HG03442 (cell line): ENCODE measurements at regions not wholly inside any gene's neighbourhood (a gene's known extent, or its start where the extent isn't known, plus 50 kb on each side); places are given as distances from the start of the nearest gene placed in this dataset.

ENCODE experiments used
- ATAC-seq: cut with Tn5 transposase; IDR thresholded peaks from one replicate; pipeline ENCODE4 v1.9.1; 2021; ENCODE audit warnings: mild to moderate bottlenecking, moderate library complexity; ENCODE audit not compliant: unreplicated experiment

DNA sequence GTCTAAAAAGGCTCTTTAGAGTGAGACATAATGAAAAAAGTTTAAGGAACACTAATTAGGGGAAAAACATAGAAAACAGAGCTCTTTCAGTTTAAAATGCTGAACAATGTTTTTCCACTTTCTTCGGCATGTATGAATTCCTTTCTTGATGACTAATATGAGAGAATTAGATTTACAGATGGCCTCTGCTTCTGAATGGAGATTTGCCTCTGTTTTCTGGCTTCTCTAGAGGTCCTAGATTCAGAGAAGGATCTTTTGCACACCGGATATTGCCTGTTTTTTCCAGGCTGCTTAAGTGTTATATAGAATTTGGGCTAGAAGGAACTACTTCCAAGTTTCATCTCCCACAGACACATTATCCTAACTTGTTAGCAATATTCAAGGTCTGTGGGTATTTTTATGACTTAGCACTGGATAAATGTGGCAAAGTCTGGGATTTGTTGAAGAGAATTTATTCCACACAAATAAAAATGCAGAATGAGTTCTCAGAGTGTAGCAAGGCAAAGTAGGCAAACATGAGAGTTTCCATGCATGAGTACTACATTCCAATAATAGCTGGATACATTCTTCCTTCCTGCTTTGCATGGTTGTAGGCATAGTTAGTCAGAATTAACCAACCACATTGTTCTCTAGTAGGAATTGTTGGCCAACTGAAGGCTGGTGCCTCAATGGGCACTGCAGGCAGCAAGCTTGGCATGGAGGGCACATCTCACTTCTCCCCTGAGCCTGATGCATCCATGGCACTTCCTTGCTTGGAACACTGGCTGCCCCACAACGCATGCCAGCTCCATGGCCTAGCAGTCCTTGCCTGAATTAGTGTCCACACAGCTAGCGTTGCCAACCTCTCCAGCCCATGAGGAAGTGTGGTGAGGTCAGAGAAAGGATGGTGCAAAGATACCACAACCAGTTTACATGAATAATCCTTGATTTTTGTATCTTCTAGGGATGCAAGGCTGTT is 224.2 kb downstream of the CLIC5 start:
- ATAC-seq: no peak

GRCh38 chr6:45789238-45789637 is 226.4 kb downstream of the CLIC5 start:
- ATAC-seq: no peak

- no peak for ATAC-seq
Measured at GRCh38 chr6:45787384-45787783, 228.3 kb downstream of the CLIC5 start.

GRCh38 chr6:45786355-45786781 is 229.3 kb downstream of the CLIC5 start:
- no peak for ATAC-seq

DNA sequence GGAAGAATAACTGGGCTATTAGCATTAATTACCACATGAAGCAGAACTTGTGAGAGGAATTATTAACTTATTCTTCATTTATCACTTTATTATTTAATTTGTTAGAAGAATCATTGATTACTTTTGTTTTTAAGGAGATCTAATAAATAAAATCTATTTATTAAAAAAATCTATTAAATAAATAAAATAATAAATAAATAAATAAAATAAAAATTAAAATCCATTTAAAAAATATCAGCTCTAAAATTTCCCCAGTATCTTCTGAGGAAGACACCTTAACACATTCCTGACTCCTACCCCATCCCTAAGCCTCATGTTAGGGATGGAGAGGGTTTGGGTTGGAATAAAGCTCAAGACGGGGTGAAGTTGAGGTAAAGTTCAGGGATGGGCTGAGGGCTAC is 231.4 kb downstream of the CLIC5 start:
- ATAC-seq: no peak

GRCh38 chr6:45783716-45784115 is 231.9 kb downstream of the CLIC5 start:
- no peak for ATAC-seq

DNA sequence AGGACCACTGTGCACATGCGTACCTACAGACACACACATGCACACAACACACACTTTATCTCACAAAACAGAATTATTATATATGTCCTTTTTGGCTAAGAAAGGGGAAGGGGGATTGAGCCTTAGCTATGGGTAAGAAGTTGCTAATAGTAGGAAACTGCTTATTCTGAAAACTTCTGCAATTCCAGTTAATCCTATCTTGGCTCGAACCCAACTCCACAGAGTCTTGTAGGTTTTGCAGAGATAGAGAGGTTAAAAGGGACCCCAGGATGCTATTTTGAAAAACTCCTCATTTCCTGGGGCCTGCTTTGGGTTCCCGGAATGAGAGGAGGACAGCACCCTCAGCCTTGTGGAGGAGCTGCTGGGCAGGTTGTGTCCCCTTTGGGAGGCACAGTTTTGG is 233.8 kb downstream of the CLIC5 start:
- ATAC-seq: no peak

- no peak for ATAC-seq
Measured at GRCh38 chr6:45780523-45780922, 235.1 kb downstream of the CLIC5 start.

DNA sequence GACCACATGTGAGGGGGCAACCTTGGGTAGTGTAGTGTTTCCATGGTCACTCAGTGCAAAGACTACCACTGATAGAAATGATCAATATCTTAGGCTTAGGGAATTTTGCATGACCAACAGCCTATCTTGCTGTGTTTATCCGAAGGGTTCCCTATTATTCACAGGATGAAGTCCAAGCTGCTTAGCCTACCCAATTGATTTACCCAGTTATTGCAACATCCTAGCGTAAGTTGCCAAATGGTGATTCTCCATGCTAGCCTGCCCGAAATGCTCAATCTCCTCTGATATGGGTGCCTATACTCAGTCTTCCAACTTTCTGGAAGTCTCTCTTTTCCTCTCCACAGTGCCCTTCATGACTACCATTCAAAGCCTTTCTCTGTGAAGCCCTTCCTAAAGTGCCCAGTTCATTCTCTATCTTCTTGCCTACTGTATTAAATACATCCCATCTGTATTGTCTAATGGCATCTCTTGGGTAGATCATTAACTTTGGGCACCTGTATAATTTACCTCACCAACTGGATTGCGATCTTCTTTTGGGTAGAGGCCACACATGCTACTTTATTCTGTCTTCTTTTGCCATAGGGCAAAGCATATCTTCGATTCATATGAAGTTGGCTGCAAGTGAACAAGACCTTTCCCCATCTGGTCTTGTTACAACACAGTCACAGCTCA is 240.5 kb downstream of the CLIC5 start:
- no peak for ATAC-seq

- no peak for ATAC-seq
Measured at GRCh38 chr6:45773906-45774305, 241.8 kb downstream of the CLIC5 start.

- no peak for ATAC-seq
Measured at GRCh38 chr6:45772886-45773495, 242.7 kb downstream of the CLIC5 start.

DNA sequence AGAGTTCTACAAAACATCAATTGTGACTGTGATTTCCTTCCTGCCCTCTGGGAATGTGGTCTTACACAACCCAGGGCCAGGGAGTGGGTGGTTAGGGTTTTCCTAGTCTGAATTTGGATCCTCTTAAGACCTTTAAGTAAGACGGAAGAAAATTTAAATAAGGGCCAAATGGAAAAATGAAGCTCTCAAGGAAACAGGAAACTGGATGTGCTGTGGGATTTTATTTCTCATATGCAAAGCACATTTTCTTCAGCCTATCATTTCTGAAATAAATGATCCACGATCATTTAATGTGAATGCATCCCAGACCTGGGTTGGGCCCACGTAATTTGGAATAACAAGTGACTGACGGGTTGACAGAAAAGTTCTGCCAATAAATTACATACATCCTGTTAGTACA is 243.6 kb downstream of the CLIC5 start:
- ATAC-seq: no peak

DNA sequence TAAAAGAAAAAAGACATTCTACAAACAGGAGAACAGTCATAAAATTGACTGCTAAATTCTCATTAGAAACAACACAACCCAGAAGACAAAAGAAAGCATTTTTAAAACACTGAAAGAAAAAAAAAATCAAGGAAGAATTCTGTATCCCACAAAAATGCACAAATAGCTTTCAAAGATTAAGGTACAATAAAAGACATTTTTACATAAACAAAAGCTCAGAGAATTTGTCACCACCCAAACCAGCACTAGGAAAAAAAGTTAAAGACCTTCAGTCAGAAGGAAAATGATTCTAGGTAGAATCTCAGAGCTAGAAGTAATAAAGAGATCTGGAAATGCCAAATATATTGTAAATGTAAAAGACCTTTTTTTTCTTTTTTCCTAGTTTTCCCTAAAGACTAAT is 252.4 kb downstream of the CLIC5 start:
- no peak for ATAC-seq

- no peak for ATAC-seq
Measured at GRCh38 chr6:45759472-45759810, 256.2 kb downstream of the CLIC5 start.

- ATAC-seq: no peak
Measured at GRCh38 chr6:45758787-45759471, 256.7 kb downstream of the CLIC5 start.

DNA sequence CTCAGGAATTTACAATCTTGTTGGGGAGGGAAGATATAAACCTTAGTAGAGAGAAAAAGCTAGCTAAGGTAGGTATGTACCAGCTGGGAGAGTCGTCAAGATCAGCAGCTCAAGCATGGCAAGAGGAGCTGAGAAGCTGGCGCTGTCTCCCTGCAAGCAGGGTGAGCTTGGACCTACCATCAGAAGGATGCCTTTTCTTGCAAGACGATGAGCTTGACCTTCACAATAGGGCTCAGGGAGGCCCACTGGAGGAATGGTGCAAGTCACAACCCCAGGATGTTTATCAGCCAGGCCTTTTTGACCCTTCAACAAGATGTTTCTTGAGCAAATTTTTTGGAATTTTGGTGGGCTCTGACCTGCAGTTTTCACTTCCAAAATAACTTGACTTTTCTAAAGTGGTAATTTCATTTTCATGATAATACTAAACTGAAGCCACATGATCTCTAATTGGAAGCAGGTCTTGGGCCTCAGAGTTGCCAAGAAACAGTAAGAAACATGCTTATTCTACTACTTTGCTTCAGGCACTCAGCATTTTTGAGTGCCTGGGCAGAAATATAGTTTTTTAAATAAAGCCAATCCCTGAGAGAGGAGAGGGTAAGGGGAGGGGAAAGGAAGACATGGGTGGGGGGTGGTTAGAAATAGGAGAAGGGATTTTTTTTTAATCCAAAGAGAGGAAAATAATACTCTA is 258.1 kb downstream of the CLIC5 start:
- ATAC-seq: no peak

GRCh38 chr6:45756606-45757005 is 259.1 kb downstream of the CLIC5 start:
- no peak for ATAC-seq

GRCh38 chr6:45754432-45754831 is 261.2 kb downstream of the CLIC5 start:
- ATAC-seq: no peak

DNA sequence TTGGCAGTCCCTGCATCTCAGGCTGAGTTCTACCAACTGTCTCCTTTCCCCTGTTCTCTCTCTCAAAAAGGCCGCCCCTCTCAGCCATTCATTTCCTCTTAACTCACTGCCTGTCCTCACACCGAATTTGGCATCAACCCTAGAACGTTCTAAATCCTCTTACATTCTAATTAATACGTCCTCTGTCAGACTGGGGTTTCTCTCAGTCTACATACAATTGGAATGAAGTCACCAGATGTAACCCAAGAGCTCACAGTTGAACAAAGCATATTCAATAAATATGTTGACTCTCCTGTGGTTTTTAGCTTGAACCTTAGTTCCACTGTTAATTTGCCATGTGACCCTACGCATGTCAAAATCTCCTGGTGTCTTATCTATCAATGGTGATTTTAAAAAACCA is 269.6 kb downstream of the CLIC5 start:
- ATAC-seq: no peak

- ATAC-seq: no peak
Measured at GRCh38 chr6:45743028-45743615, 272.5 kb downstream of the CLIC5 start.
